ENCODE measurements at regions not wholly inside any gene's neighbourhood (a gene's known extent, or its start where the extent isn't known, plus 50 kb on each side); places are given as distances from the start of the nearest gene placed in this dataset.

DNA sequence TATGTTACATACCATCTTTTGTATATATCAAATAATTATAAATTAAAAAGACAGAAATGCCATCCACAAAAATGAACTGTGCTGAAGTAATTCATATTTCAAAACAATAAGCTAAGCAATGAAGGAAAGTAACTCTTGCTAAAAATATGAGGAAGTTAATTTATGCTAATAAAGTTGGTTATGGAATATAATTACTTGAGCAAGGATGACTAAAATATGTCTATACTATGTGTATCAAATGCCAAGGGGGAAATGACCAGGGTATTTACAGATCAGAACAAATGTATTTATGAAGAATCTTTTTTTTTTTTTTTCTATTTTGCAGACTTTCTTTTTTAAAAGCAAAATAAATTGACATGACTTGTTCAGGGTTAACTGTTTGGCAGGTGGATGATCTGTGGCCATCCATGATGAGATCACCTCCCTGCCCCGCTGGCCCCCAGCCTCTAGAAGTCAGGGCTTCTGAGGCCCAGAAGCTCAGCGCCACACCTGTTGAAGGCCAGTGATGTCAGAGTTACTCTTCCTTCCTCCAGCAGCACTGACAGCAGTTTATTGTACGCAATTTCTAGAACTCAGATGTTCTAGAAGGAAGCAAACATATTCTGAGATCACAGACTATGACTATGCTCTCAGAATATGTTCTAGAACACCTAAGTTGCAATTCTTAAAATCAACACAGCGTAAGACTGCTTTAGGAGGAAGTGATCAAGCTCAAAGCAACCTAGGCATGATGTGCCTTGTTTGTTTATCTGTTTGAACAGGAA lies 196.1 kb upstream of the KLF14 start:
- DNase-seq (ENCODE audit: low read depth, low spot score) = no peak

GRCh38 chr7:130930681-130931080 lies 196.7 kb upstream of the KLF14 start:
- no peak for DNase-seq (ENCODE audit: low read depth, low spot score)

- DNase-seq (ENCODE audit: low read depth, low spot score) = no peak
These were observed 197.4 kb upstream of the KLF14 start for GRCh38 chr7:130931423-130931822.

- DNase-seq (ENCODE audit: low read depth, low spot score) = no peak
These were observed 198.1 kb upstream of the KLF14 start for GRCh38 chr7:130932088-130932487.

DNA sequence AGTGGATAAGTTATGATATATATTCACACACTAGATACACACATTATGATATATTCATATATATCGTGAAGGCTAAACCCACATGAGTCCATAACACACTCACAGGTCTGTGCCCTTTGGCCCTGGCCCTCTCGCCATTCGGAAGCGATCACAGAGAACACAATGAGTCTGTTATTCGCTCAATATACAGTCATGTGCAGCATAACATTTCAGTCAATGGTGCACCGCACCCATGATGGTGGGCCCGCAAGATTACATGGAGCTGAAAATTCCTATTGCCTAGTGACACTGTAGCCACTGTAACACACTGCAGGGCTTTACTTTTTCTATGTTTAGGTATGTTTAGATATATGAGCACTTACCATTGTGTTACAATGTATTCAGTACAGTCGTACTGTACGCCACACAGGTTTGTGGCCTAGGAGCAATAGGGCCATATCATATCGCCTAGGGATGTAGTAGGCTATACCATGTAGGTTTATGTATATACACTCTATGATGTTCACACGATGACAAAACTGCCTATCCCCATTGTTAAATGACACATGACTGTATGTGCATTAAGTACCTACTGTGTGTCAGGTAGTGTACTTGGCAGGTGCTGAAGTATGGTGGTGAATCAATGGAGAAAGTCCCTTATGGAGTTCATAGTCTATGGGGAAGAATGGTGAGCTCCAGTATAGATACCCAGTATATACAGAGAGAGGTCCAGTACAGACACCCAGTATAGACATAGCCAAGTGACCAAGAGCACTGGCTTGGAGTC lies 198.8 kb upstream of the KLF14 start:
- DNase-seq (ENCODE audit: low read depth, low spot score) = no peak

GRCh38 chr7:130933919-130934318 lies 199.9 kb upstream of the KLF14 start:
- DNase-seq (ENCODE audit: low read depth, low spot score) = no peak

GRCh38 chr7:130935564-130936157 lies 201.7 kb upstream of the KLF14 start:
- DNase-seq (ENCODE audit: low read depth, low spot score) = no peak

- DNase-seq (ENCODE audit: low read depth, low spot score) = no peak
These were observed 202.4 kb upstream of the KLF14 start for GRCh38 chr7:130936202-130936931.

- DNase-seq (ENCODE audit: low read depth, low spot score) = no peak
These were observed 203.0 kb upstream of the KLF14 start for GRCh38 chr7:130937016-130937415.

DNA sequence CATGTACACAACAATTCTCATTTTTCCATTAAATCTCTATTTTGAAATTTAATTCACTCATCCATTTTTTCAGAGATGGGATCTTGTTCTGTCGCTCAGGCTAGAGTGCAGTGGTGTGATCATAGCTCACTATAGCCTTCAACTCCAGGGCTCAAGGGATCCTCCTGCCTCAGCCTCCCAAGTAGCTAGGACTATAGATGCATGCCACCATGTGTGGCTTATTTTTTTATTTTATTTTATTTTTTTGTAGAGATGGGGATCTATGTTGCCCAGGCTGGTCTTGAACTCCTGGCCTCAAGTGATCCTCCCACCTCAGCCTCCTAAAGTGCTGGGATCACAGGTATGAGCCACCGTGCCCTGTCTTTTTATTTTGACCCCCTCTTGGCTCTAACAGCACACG lies 203.8 kb upstream of the KLF14 start:
- DNase-seq (ENCODE audit: low read depth, low spot score) = no peak

GRCh38 chr7:130938661-130939060 lies 204.7 kb upstream of the KLF14 start:
- DNase-seq (ENCODE audit: low read depth, low spot score) = no peak

DNA sequence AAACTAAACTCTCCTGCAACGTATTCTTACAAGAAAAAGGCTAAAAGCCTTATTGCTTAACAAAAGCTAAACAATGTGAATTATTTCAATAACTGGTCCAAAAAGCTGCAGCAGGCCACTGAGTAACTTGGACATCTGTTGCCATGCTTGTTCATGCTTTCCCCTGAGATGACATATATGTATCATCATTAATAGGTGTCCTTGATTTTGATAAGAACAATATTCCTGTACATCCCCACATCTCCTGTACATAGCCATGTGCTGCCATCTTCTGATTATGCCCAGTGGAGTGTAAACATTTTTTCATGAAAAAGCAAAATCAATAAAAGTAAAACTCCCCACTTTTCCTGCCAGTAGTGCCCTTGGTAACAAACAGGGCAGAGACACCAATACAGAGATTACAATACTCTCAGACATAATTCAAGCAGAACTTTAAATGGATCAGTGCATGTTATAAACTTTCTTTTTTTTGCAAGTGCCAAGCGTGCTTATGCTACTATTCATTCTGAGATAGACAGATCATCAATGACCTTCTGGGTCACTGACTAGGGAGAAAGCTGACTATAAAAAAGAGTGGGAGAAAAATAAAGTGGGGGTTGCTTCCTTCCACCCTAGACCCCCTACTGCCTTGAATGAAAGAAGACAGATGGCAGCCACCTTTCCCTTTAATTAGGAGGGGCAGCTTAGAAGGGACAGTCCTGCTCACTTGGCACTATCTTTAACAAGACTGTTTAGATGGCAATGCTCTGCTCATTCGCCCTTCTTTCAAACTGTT lies 205.5 kb upstream of the KLF14 start:
- DNase-seq (ENCODE audit: low read depth, low spot score) = no peak

DNA sequence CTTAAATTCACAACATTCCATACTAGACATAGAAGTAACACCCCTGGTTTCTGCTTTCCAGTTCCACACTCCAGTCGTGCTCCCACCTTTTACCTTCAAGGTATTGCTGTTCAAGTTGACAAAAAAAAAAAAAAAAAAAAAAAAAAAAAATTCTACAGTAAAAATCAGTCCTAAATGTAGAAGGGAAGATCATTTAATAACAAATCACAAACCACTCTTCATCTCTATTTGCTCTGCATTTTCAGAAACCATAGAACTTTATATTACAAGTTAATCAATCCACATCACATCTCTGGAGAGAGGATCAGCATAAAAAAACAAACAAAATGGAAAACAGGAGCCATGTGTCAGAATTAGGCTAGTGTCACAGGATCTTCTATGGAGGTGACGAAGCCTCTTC lies 206.3 kb upstream of the KLF14 start:
- DNase-seq (ENCODE audit: low read depth, low spot score) = no peak

DNA sequence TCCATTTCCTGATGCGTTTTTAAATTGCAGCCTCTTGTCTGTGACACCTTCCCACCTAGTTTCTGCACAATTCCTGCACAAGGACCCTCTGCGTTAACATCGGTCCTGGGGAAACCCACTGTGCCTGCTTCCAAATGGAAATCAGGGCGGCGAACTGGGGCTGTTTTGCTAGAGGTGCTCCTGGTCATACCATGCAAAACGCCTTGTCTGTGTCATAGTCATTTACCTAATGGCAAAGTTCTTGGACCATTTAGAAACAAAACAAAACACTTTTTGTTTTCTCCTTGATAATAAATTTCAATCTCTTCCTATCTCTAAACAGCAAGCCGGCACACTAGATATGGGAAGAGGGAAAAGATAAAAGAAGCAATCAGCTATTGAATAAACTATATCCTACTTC lies 206.9 kb upstream of the KLF14 start:
- no peak for DNase-seq (ENCODE audit: low read depth, low spot score)

GRCh38 chr7:130941322-130942210 lies 207.6 kb upstream of the KLF14 start:
- DNase-seq (ENCODE audit: low read depth, low spot score) = no peak

DNA sequence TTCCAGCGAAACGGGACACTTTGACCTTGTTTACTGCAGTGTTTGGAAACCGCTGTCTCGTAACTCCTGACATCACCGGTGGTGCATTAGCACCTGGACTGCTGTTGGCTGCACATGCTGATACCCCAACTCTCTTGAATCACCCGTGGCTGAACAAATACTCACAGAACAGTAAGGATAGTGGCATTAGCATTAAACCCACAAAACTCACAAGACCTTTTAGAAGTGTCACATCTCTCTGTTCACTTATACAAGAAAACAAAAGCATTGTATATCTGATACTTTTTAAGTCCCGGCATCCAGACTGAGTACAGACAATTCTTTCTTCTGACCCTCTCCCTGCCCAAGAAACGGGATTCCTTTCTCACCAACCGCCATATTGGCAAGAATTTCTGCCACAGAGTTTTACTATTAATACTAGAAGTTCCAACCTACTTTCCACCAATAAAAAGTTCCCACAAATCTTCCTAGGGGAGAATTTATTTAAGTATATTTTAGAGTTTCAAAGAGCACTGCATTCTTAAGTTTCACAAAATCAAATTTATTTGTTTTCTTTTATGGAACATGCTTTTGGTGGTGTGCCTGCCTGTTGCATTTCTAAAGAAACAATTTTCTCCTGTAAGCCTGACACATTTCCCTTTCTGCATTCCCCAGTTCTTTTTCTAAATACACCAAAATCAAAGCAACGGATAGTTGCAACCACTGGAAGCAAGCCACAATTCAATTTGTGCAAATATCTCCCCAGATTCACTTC lies 208.4 kb upstream of the KLF14 start:
- DNase-seq (ENCODE audit: low read depth, low spot score) = no peak

- DNase-seq (ENCODE audit: low read depth, low spot score) = no peak
These were observed 209.4 kb upstream of the KLF14 start for GRCh38 chr7:130943336-130943901.

- no peak for DNase-seq (ENCODE audit: low read depth, low spot score)
These were observed 210.0 kb upstream of the KLF14 start for GRCh38 chr7:130943981-130944380.

- DNase-seq (ENCODE audit: low read depth, low spot score) = no peak
These were observed 211.0 kb upstream of the KLF14 start for GRCh38 chr7:130944997-130945396.
